Stimulated activated naive CD8-positive, alpha-beta T cell treated with anti-CD3 and anti-CD28 coated beads, Interleukin-15, Interleukin-2, amounts not matched to agents 100 ng/mL and 50 ng/mL, for 24 hours (primary cell): ENCODE measurements at regions not wholly inside any gene's neighbourhood (a gene's known extent, or its start where the extent isn't known, plus 50 kb on each side); places are given as distances from the start of the nearest gene placed in this dataset.

Experiments
- H3K27ac Mint-ChIP-seq: one replicate; pipeline ENCODE4 v1.8.0; 2021; ENCODE audit warnings: mild to moderate bottlenecking, mixed read lengths
- H3K27me3 Mint-ChIP-seq: one replicate; pipeline ENCODE4 v1.8.0; 2021; ENCODE audit warnings: mixed read lengths
- H3K36me3 Mint-ChIP-seq: one replicate; pipeline ENCODE4 v1.8.0; 2021; ENCODE audit warnings: low read depth, mixed read lengths
- H3K4me1 Mint-ChIP-seq: one replicate; pipeline ENCODE4 v1.8.0; 2021; ENCODE audit warnings: low read depth, mixed read lengths
- H3K4me3 Mint-ChIP-seq: one replicate; pipeline ENCODE4 v1.8.0; 2021; ENCODE audit warnings: mild to moderate bottlenecking, mixed read lengths
- H3K9me3 Mint-ChIP-seq: one replicate; pipeline ENCODE4 v1.8.0; 2021; ENCODE audit warnings: mixed read lengths

- no peaks in the 10 kb centered on the region for H3K36me3 Mint-ChIP-seq
- H3K27ac Mint-ChIP-seq = no peak overlapping the region
- no peaks in the 10 kb centered on the region for H3K27me3 Mint-ChIP-seq
- H3K4me1 Mint-ChIP-seq = no peaks in the 10 kb centered on the region
- no peak overlapping the region for H3K4me3 Mint-ChIP-seq
- H3K9me3 Mint-ChIP-seq = peaks cover 22% of the 10 kb centered on the region
Observed at GRCh38 chr2:56732946-56733345, 549.2 kb downstream of the CCDC85A start.

- no peaks in the 10 kb centered on the region for H3K4me1 Mint-ChIP-seq
- H3K27ac Mint-ChIP-seq = no peak overlapping the region
- H3K36me3 Mint-ChIP-seq = no peaks in the 10 kb centered on the region
- H3K4me3 Mint-ChIP-seq = no peak overlapping the region
- H3K9me3 Mint-ChIP-seq = peaks cover 18% of the 10 kb centered on the region
- H3K27me3 Mint-ChIP-seq = no peaks in the 10 kb centered on the region
Observed at GRCh38 chr2:56739413-56739812, 555.6 kb downstream of the CCDC85A start.

- Mint-ChIP-seq H3K4me3 (no peak overlapping the region), H3K4me1 (no peaks in the 10 kb centered on the region), H3K27me3 (no peaks in the 10 kb centered on the region), H3K27ac (no peak overlapping the region), H3K36me3 (no peaks in the 10 kb centered on the region), H3K9me3 (peaks cover 7% of the 10 kb centered on the region)
Observed at GRCh38 chr2:56741601-56742102, 557.9 kb downstream of the CCDC85A start.

- Mint-ChIP-seq H3K27me3 (no peaks in the 10 kb centered on the region), H3K4me3 (no peak overlapping the region), H3K27ac (no peak overlapping the region), H3K9me3 (peaks cover 3% of the 10 kb centered on the region), H3K36me3 (no peaks in the 10 kb centered on the region), H3K4me1 (no peaks in the 10 kb centered on the region)
Observed at GRCh38 chr2:56743807-56744206, 560.0 kb downstream of the CCDC85A start.

GRCh38 chr2:56749152-56749752, 565.5 kb downstream of the CCDC85A start:
- H3K9me3 Mint-ChIP-seq = no peaks in the 10 kb centered on the region
- H3K4me3 Mint-ChIP-seq = no peak overlapping the region
- no peak overlapping the region for H3K27ac Mint-ChIP-seq

GRCh38 chr2:56753182-56753581, 569.4 kb downstream of the CCDC85A start:
- no peak overlapping the region for H3K27ac Mint-ChIP-seq

More at GRCh38 chr2:56749152-56749752, 565.5 kb downstream of the CCDC85A start:
- Mint-ChIP-seq H3K36me3 (no peaks in the 10 kb centered on the region), H3K4me1 (no peaks in the 10 kb centered on the region), H3K27me3 (no peaks in the 10 kb centered on the region)

GRCh38 chr2:56754066-56754615, 570.4 kb downstream of the CCDC85A start:
- Mint-ChIP-seq H3K4me1 (no peaks in the 10 kb centered on the region), H3K27ac (no peak overlapping the region), H3K4me3 (no peak overlapping the region)

More at GRCh38 chr2:56753182-56753581, 569.4 kb downstream of the CCDC85A start:
- H3K4me3 Mint-ChIP-seq = no peak overlapping the region
- H3K36me3 Mint-ChIP-seq = no peaks in the 10 kb centered on the region
- no peaks in the 10 kb centered on the region for H3K4me1 Mint-ChIP-seq
- no peaks in the 10 kb centered on the region for H3K27me3 Mint-ChIP-seq
- H3K9me3 Mint-ChIP-seq = peaks cover 4% of the 10 kb centered on the region

GRCh38 chr2:56754627-56755026, 570.8 kb downstream of the CCDC85A start:
- Mint-ChIP-seq H3K27me3 (no peaks in the 10 kb centered on the region), H3K4me1 (no peaks in the 10 kb centered on the region), H3K27ac (no peak overlapping the region), H3K9me3 (peaks cover 9% of the 10 kb centered on the region), H3K36me3 (no peaks in the 10 kb centered on the region), H3K4me3 (no peak overlapping the region)

More at GRCh38 chr2:56754066-56754615, 570.4 kb downstream of the CCDC85A start:
- peaks cover 9% of the 10 kb centered on the region for H3K9me3 Mint-ChIP-seq
- no peaks in the 10 kb centered on the region for H3K36me3 Mint-ChIP-seq
- H3K27me3 Mint-ChIP-seq = no peaks in the 10 kb centered on the region

- H3K9me3 Mint-ChIP-seq = peaks cover 14% of the 10 kb centered on the region
- H3K36me3 Mint-ChIP-seq = no peaks in the 10 kb centered on the region
- no peak overlapping the region for H3K27ac Mint-ChIP-seq
- no peaks in the 10 kb centered on the region for H3K4me1 Mint-ChIP-seq
- no peaks in the 10 kb centered on the region for H3K27me3 Mint-ChIP-seq
- no peak overlapping the region for H3K4me3 Mint-ChIP-seq
Observed at GRCh38 chr2:56757884-56758545, 574.2 kb downstream of the CCDC85A start.

GRCh38 chr2:56763683-56764082, 579.9 kb downstream of the CCDC85A start:
- Mint-ChIP-seq H3K27ac (no peak overlapping the region), H3K27me3 (no peaks in the 10 kb centered on the region), H3K4me3 (no peak overlapping the region), H3K9me3 (peaks cover 12% of the 10 kb centered on the region), H3K36me3 (no peaks in the 10 kb centered on the region), H3K4me1 (no peaks in the 10 kb centered on the region)

GRCh38 chr2:56768973-56769372, 585.2 kb downstream of the CCDC85A start:
- no peaks in the 10 kb centered on the region for H3K27me3 Mint-ChIP-seq
- no peaks in the 10 kb centered on the region for H3K36me3 Mint-ChIP-seq
- peaks cover 8% of the 10 kb centered on the region for H3K9me3 Mint-ChIP-seq
- H3K4me1 Mint-ChIP-seq = no peaks in the 10 kb centered on the region
- H3K27ac Mint-ChIP-seq = no peak overlapping the region
- no peak overlapping the region for H3K4me3 Mint-ChIP-seq

GRCh38 chr2:56770490-56770889, 586.7 kb downstream of the CCDC85A start:
- Mint-ChIP-seq H3K27me3 (no peaks in the 10 kb centered on the region), H3K36me3 (no peaks in the 10 kb centered on the region), H3K4me1 (no peaks in the 10 kb centered on the region), H3K27ac (no peak overlapping the region), H3K9me3 (peaks cover 8% of the 10 kb centered on the region), H3K4me3 (no peak overlapping the region)

GRCh38 chr2:56784046-56784445, 600.3 kb downstream of the CCDC85A start:
- Mint-ChIP-seq H3K4me1 (no peaks in the 10 kb centered on the region), H3K4me3 (no peak overlapping the region), H3K9me3 (peaks cover 11% of the 10 kb centered on the region)

GRCh38 chr2:56801214-56801613, 617.4 kb downstream of the CCDC85A start:
- no peak overlapping the region for H3K4me3 Mint-ChIP-seq
- H3K4me1 Mint-ChIP-seq = no peaks in the 10 kb centered on the region
- H3K9me3 Mint-ChIP-seq = peaks cover 7% of the 10 kb centered on the region
- no peaks in the 10 kb centered on the region for H3K27me3 Mint-ChIP-seq
- no peak overlapping the region for H3K27ac Mint-ChIP-seq
- no peaks in the 10 kb centered on the region for H3K36me3 Mint-ChIP-seq

More at GRCh38 chr2:56784046-56784445, 600.3 kb downstream of the CCDC85A start:
- Mint-ChIP-seq H3K27ac (no peak overlapping the region), H3K27me3 (no peaks in the 10 kb centered on the region), H3K36me3 (no peaks in the 10 kb centered on the region)

- Mint-ChIP-seq H3K27ac (no peak overlapping the region), H3K9me3 (peaks cover 7% of the 10 kb centered on the region)
Observed at GRCh38 chr2:56801770-56802169, 618.0 kb downstream of the CCDC85A start.

More at GRCh38 chr2:56801770-56802169, 618.0 kb downstream of the CCDC85A start:
- no peaks in the 10 kb centered on the region for H3K36me3 Mint-ChIP-seq
- no peaks in the 10 kb centered on the region for H3K27me3 Mint-ChIP-seq
- H3K4me3 Mint-ChIP-seq = no peak overlapping the region
- no peaks in the 10 kb centered on the region for H3K4me1 Mint-ChIP-seq
